ENCODE measurements at regions not wholly inside any gene's neighbourhood (a gene's known extent, or its start where the extent isn't known, plus 50 kb on each side); places are given as distances from the start of the nearest gene placed in this dataset.

GRCh38 chr16:86368261-86368660 lies 142.1 kb upstream of the FOXF1 start:
- no peak for TF ChIP-seq CTCF (IDR thresholded peaks at IDR 0.05; ENCODE audit: low read depth, low read length, missing control alignments)
- no peak for DNase-seq (ENCODE audit: extremely low read depth, low read depth)
- no peak overlapping the region for H3K4me3 ChIP-seq (replicated peaks; ENCODE audit: low read depth, low read length)

GRCh38 chr16:86370062-86370461 lies 140.3 kb upstream of the FOXF1 start:
- TF ChIP-seq CTCF (IDR thresholded peaks at IDR 0.05; ENCODE audit: low read depth, low read length, missing control alignments), result no peak
- no peak for DNase-seq (ENCODE audit: extremely low read depth, low read depth)
- no peak overlapping the region for H3K4me3 ChIP-seq (replicated peaks; ENCODE audit: low read depth, low read length)

- TF ChIP-seq CTCF (IDR thresholded peaks at IDR 0.05; ENCODE audit: low read depth, low read length, missing control alignments), result no peak
- no peak for DNase-seq (ENCODE audit: extremely low read depth, low read depth)
- H3K4me3 ChIP-seq (replicated peaks; ENCODE audit: low read depth, low read length), result no peak overlapping the region
Observed at GRCh38 chr16:86371083-86371803, 139.1 kb upstream of the FOXF1 start.

- no peak for DNase-seq (ENCODE audit: extremely low read depth, low read depth)
- no peak for TF ChIP-seq CTCF (IDR thresholded peaks at IDR 0.05; ENCODE audit: low read depth, low read length, missing control alignments)
Observed at GRCh38 chr16:86372193-86372592, 138.1 kb upstream of the FOXF1 start.

GRCh38 chr16:86373276-86373901 lies 136.9 kb upstream of the FOXF1 start:
- DNase-seq (ENCODE audit: extremely low read depth, low read depth), result no peak
- TF ChIP-seq CTCF (IDR thresholded peaks at IDR 0.05; ENCODE audit: low read depth, low read length, missing control alignments), result no peak
- no peak overlapping the region for H3K4me3 ChIP-seq (replicated peaks; ENCODE audit: low read depth, low read length)

More at GRCh38 chr16:86372193-86372592, 138.1 kb upstream of the FOXF1 start:
- no peak overlapping the region for H3K4me3 ChIP-seq (replicated peaks; ENCODE audit: low read depth, low read length)

- DNase-seq (ENCODE audit: extremely low read depth, low read depth), result no peak
- no peak overlapping the region for H3K4me3 ChIP-seq (replicated peaks; ENCODE audit: low read depth, low read length)
- no peak for TF ChIP-seq CTCF (IDR thresholded peaks at IDR 0.05; ENCODE audit: low read depth, low read length, missing control alignments)
Observed at GRCh38 chr16:86374603-86375130, 135.7 kb upstream of the FOXF1 start.
